MM.1S (cell line): ENCODE measurements at regions not wholly inside any gene's neighbourhood (a gene's known extent, or its start where the extent isn't known, plus 50 kb on each side); places are given as distances from the start of the nearest gene placed in this dataset.

Experiments used
- DNase-seq: peaks from one replicate; pipeline ENCODE4 v3.0.0-alpha.2; 2015
- H2AFZ ChIP-seq: fragments of 300-600 bp; sonication (generic); 2 replicates; pipeline ENCODE4 v1.6.0; 2016; ENCODE audit warnings: antibody characterized with exemption, low read length
- H3F3A ChIP-seq: fragments of 300-600 bp; sonication (generic); 2 replicates; pipeline ENCODE4 v1.6.1; 2016; ENCODE audit warnings: mild to moderate bottlenecking, antibody characterized with exemption, low read length, moderate library complexity, mixed read lengths; ENCODE audit not compliant: insufficient read depth
- H3K27ac ChIP-seq: fragments of 300-600 bp; sonication (generic); 2 replicates; pipeline ENCODE4 v1.5.1; 2016; ENCODE audit warnings: mild to moderate bottlenecking, low read length
- H3K27me3 ChIP-seq: fragments of 300-600 bp; sonication (generic); replicated peaks from 2 replicates; pipeline ENCODE4 v1.6.0; 2016; ENCODE audit warnings: low read length; ENCODE audit not compliant: insufficient read depth
- H3K36me3 ChIP-seq: fragments of 300-600 bp; sonication (generic); replicated peaks from 2 replicates; pipeline ENCODE4 v1.6.1; 2016; ENCODE audit warnings: mild to moderate bottlenecking, low read length, mixed read lengths; ENCODE audit not compliant: insufficient read depth
- H3K4me1 ChIP-seq: fragments of 300-600 bp; sonication (generic); 2 replicates; pipeline ENCODE4 v1.6.1; 2016; ENCODE audit warnings: low read length, mixed read lengths
- H3K4me2 ChIP-seq: fragments of 300-600 bp; sonication (generic); 2 replicates; pipeline ENCODE4 v1.6.0; 2016; ENCODE audit warnings: low read depth, low read length
- H3K4me3 ChIP-seq: fragments of 300-600 bp; sonication (generic); 2 replicates; pipeline ENCODE4 v1.5.1; 2016; ENCODE audit warnings: low read length, mixed read lengths
- H3K79me2 ChIP-seq: fragments of 300-600 bp; sonication (generic); 2 replicates; pipeline ENCODE4 v1.6.1; 2016; ENCODE audit warnings: mixed run types, low read length, mixed read lengths
- H3K9ac ChIP-seq: fragments of 300-600 bp; sonication (generic); 2 replicates; pipeline ENCODE4 v1.6.1; 2016; ENCODE audit warnings: low read length, mixed read lengths
- H3K9me2 ChIP-seq: fragments of 300-600 bp; sonication (generic); replicated peaks from 2 replicates; pipeline ENCODE4 v1.6.1; 2016; ENCODE audit warnings: mild to moderate bottlenecking, low read length, mixed read lengths; ENCODE audit not compliant: insufficient read depth
- H3K9me3 ChIP-seq: fragments of 300-600 bp; sonication (generic); replicated peaks from 2 replicates; pipeline ENCODE4 v1.6.1; 2016; ENCODE audit warnings: mild to moderate bottlenecking, low read length, mixed read lengths; ENCODE audit not compliant: insufficient read depth
- H4K20me1 ChIP-seq: fragments of 300-600 bp; sonication (generic); 2 replicates; pipeline ENCODE4 v1.6.1; 2016; ENCODE audit warnings: mild to moderate bottlenecking, low read length, moderate library complexity, mixed read lengths; ENCODE audit not compliant: insufficient read depth
- EZH2 ChIP-seq: fragments of 300-600 bp; sonication (generic); optimal IDR thresholded peaks from 2 replicates; pipeline ENCODE3; 2017; ENCODE audit warnings: low read depth, mild to moderate bottlenecking, antibody characterized with exemption, low read length, mixed read lengths
- EZH2phosphoT487 ChIP-seq: fragments of 300-600 bp; sonication (generic); IDR thresholded peaks from 2 replicates; pipeline ENCODE4 v1.6.1; 2018; ENCODE audit warnings: antibody characterized with exemption, low read length
- TF ChIP-seq, protein P1 (sequence below): fragments of 300-600 bp; sonication (generic); IDR thresholded peaks from 2 replicates; pipeline ENCODE4 v1.5.1; 2016; ENCODE audit warnings: antibody characterized with exemption, low read length, mixed read lengths

DNA sequence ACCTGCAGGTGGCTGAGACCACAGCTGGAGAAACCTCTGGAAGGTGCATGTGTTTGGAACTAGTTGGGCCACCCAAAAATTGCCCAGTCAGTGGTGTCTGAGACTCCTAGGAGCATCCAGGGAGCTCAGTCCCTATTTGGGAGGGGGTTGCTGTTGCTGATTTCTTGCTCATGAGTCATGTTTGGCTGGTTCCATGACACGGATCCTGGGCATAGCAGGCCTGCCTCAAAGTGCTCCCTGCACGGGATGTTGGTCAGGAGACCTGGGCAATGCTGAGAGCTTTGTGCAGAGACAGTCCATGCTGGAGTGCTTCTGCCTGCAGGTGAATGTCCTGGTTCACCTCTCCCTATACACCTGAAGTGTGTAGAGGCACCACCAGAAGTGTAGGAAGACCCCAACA, 194.2 kb downstream of the GLI2 start:
- no peak overlapping the region for H3K9ac ChIP-seq
- no peaks in the 10 kb centered on the region for H4K20me1 ChIP-seq
- H3K9me2 ChIP-seq: no peaks in the 10 kb centered on the region
- H3K27me3 ChIP-seq: peaks cover 9% of the 10 kb centered on the region
- DNase-seq: no peak
- no peak overlapping the region for H2AFZ ChIP-seq
- H3K79me2 ChIP-seq: no peaks in the 10 kb centered on the region
- no peaks in the 10 kb centered on the region for H3K4me1 ChIP-seq
- H3K4me3 ChIP-seq: no peak overlapping the region
- no peak overlapping the region for H3K4me2 ChIP-seq
- no peaks in the 10 kb centered on the region for H3F3A ChIP-seq
- no peak overlapping the region for H3K27ac ChIP-seq
- TF ChIP-seq EZH2phosphoT487 (no peak), EZH2 (no peak)
- TF ChIP-seq, protein P1, sequence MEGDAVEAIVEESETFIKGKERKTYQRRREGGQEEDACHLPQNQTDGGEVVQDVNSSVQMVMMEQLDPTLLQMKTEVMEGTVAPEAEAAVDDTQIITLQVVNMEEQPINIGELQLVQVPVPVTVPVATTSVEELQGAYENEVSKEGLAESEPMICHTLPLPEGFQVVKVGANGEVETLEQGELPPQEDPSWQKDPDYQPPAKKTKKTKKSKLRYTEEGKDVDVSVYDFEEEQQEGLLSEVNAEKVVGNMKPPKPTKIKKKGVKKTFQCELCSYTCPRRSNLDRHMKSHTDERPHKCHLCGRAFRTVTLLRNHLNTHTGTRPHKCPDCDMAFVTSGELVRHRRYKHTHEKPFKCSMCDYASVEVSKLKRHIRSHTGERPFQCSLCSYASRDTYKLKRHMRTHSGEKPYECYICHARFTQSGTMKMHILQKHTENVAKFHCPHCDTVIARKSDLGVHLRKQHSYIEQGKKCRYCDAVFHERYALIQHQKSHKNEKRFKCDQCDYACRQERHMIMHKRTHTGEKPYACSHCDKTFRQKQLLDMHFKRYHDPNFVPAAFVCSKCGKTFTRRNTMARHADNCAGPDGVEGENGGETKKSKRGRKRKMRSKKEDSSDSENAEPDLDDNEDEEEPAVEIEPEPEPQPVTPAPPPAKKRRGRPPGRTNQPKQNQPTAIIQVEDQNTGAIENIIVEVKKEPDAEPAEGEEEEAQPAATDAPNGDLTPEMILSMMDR: no peak
- no peaks in the 10 kb centered on the region for H3K36me3 ChIP-seq
- no peaks in the 10 kb centered on the region for H3K9me3 ChIP-seq

DNA sequence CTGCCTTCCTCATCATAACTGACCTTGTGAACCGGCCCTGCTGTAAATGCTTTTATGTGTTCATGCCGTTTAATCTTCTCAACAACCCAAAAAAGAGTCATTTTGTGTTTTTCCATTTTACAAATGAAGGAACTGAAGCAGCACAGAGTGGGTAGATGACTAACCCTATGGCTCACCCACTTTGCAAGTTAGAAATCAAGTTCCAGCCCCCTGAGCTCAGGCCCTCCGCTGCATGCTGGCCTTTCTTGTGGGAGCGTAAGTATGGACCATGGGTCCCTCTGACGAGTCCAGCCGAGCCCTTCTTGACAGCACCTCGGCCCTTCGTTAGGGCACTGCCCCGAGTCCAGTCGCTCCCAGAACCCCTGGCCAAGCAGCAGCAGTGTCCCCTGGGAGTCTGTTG, 194.6 kb downstream of the GLI2 start:
- TF ChIP-seq, protein P1: no peak
- TF ChIP-seq EZH2phosphoT487: no peak
- Histone ChIP-seq H3K4me1 (no peaks in the 10 kb centered on the region), H3K9me3 (no peaks in the 10 kb centered on the region), H3K36me3 (no peaks in the 10 kb centered on the region), H3K79me2 (no peaks in the 10 kb centered on the region), H4K20me1 (no peaks in the 10 kb centered on the region), H3F3A (no peaks in the 10 kb centered on the region), H3K27me3 (peaks cover 9% of the 10 kb centered on the region), H3K4me2 (no peak overlapping the region), H3K4me3 (no peak overlapping the region), H3K9me2 (no peaks in the 10 kb centered on the region), H3K27ac (no peak overlapping the region), H3K9ac (no peak overlapping the region), H2AFZ (no peak overlapping the region)
- no peak for DNase-seq

DNA sequence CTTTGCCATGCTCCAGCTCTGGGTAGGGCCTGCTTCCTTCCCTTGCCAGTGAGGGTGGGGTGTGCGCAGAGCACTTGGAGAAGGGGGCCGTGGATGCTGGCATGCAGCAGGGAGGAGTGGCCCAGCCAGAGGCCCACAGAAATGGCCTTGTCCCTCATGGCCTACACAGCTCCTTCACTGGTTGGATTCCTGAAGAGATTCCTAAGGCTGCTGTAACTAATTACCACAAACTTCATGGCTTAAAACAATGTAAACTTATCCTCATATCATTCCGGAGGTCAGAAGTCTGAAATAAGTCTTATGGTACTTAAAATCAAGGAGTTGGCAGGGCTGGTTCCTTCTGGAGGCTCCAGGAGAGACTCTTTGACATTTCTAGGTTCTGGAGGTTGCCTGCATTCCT, 195.2 kb downstream of the GLI2 start:
- no peaks in the 10 kb centered on the region for H3F3A ChIP-seq
- no peak overlapping the region for H3K27ac ChIP-seq
- no peaks in the 10 kb centered on the region for H3K36me3 ChIP-seq
- no peaks in the 10 kb centered on the region for H3K9me2 ChIP-seq
- H2AFZ ChIP-seq: no peak overlapping the region
- H3K27me3 ChIP-seq: peaks cover 9% of the 10 kb centered on the region
- no peak overlapping the region for H3K9ac ChIP-seq
- no peak for DNase-seq
- TF ChIP-seq, protein P1: no peak
- TF ChIP-seq EZH2phosphoT487 (no peak), EZH2 (no peak)
- no peaks in the 10 kb centered on the region for H3K4me1 ChIP-seq
- H3K4me2 ChIP-seq: no peak overlapping the region
- H3K79me2 ChIP-seq: no peaks in the 10 kb centered on the region
- no peaks in the 10 kb centered on the region for H4K20me1 ChIP-seq
- no peaks in the 10 kb centered on the region for H3K9me3 ChIP-seq
- H3K4me3 ChIP-seq: no peak overlapping the region

DNA sequence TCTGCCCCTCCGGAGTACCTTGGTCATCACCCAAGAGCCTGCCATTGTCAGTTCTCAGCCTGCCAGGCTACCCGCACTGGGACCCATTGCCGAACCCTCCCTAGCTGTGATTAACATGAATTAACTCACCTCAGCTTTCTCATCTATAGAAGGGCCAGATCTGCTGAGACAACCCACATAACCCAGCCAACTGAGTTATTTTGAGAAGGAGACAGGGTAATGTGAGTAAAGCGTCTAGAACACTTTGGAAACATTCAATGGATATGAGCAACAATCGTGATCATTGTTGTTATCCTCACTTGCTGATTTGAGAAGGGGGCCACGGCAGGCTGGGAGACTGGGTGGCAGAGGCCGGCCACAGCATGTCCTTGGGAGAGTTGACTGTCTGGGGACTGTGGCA, 196.8 kb downstream of the GLI2 start:
- Histone ChIP-seq H3K79me2 (no peaks in the 10 kb centered on the region), H3K36me3 (no peaks in the 10 kb centered on the region), H3K9ac (no peak overlapping the region), H3K4me1 (no peaks in the 10 kb centered on the region), H3K9me3 (no peaks in the 10 kb centered on the region), H3K9me2 (no peaks in the 10 kb centered on the region), H2AFZ (no peak overlapping the region), H3K27ac (no peak overlapping the region), H3K4me3 (no peak overlapping the region), H4K20me1 (no peaks in the 10 kb centered on the region), H3K4me2 (no peak overlapping the region), H3K27me3 (no peaks in the 10 kb centered on the region), H3F3A (no peaks in the 10 kb centered on the region)
- TF ChIP-seq EZH2phosphoT487 (no peak), EZH2 (no peak)
- no peak for DNase-seq
